IMR-90 (cell line): ENCODE measurements at regions not wholly inside any gene's neighbourhood (a gene's known extent, or its start where the extent isn't known, plus 50 kb on each side); places are given as distances from the start of the nearest gene placed in this dataset.

ENCODE experiments used
- ATAC-seq: fragments of 200-7000 bp; cut with Tn5 transposase; 2 replicates; pipeline ENCODE4 v1.9.1; 2020; ENCODE audit warnings: low read depth, mild to moderate bottlenecking, moderate library complexity
- BruUV-seq: library from RNA; stranded (reverse); fragments of 400-500 nt; replicated peaks from 2 replicates; lab custom pipeline; 2021; lab: Mats Ljungman, UMichigan
- CTCF ChIA-PET: fragments of 300-600 bp; formaldehyde crosslinking; extraction: SDS; loops from one replicate; lab custom pipeline; 2021; ENCODE audit warnings: antibody characterized with exemption; lab: Yijun Ruan, JAX
- POLR2A ChIA-PET: fragments of 300-600 bp; sonication (Branson Sonifier 250); formaldehyde crosslinking; loops from one replicate; lab custom pipeline; 2022; ENCODE audit warnings: antibody characterized with exemption; ENCODE audit not compliant: unreplicated experiment; lab: Charles Lee
- DNase-seq: peaks from one replicate; pipeline ENCODE4 v3.0.0; 2013
- H2AFZ ChIP-seq: replicated peaks from 2 replicates; pipeline ENCODE3; 2013; ENCODE audit warnings: low read length, mild to moderate bottlenecking; ENCODE audit not compliant: poor library complexity
- H2AK5ac ChIP-seq: 2 replicates; pipeline ENCODE4 v1.6.1; 2013; ENCODE audit warnings: low read depth, low read length, inconsistent platforms
- H2AK9ac ChIP-seq: replicated peaks from 2 replicates; pipeline ENCODE3; 2013; ENCODE audit warnings: mild to moderate bottlenecking, low read depth, low read length, moderate library complexity; ENCODE audit not compliant: poor library complexity
- H2BK120ac ChIP-seq: 2 replicates; pipeline ENCODE4 v1.6.1; 2013; ENCODE audit warnings: low read depth, low read length, inconsistent platforms
- H2BK15ac ChIP-seq: 3 replicates; pipeline ENCODE4 v1.6.1; 2013; ENCODE audit warnings: low read depth, low read length, inconsistent platforms
- H2BK20ac ChIP-seq: 2 replicates; pipeline ENCODE4 v1.6.1; 2013; ENCODE audit warnings: low read depth, mild to moderate bottlenecking, inconsistent platforms, low read length, moderate library complexity
- H2BK5ac ChIP-seq: 2 replicates; pipeline ENCODE4 v1.6.1; 2013; ENCODE audit warnings: mild to moderate bottlenecking, low read depth, low read length, inconsistent platforms; ENCODE audit not compliant: poor library complexity, severe bottlenecking
- H3K14ac ChIP-seq: replicated peaks from 2 replicates; pipeline ENCODE4 v1.6.1; 2013; ENCODE audit warnings: low read depth, low read length, inconsistent platforms
- H3K18ac ChIP-seq: 2 replicates; pipeline ENCODE4 v1.6.1; 2013; ENCODE audit warnings: low read depth, low read length, control low read depth
- H3K23ac ChIP-seq: 2 replicates; pipeline ENCODE4 v1.6.1; 2013; ENCODE audit warnings: low read depth, low read length, inconsistent platforms
- H3K27ac ChIP-seq: 2 replicates; pipeline ENCODE4 v1.5.1; 2013; ENCODE audit warnings: mild to moderate bottlenecking, control low read depth, low read length; ENCODE audit not compliant: insufficient read depth
- H3K27me3 ChIP-seq: 2 replicates; pipeline ENCODE4 v1.6.1; 2013; ENCODE audit warnings: low read length; ENCODE audit not compliant: control insufficient read depth, insufficient read depth
- H3K36me3 ChIP-seq: 2 replicates; pipeline ENCODE4 v1.6.1; 2013; ENCODE audit warnings: low read length, mixed read lengths; ENCODE audit not compliant: control insufficient read depth, insufficient read depth
- H3K4ac ChIP-seq: 2 replicates; pipeline ENCODE4 v1.6.1; 2013; ENCODE audit warnings: low read depth, low read length, inconsistent platforms
- H3K4me1 ChIP-seq: 2 replicates; pipeline ENCODE4 v1.6.1; 2013; ENCODE audit warnings: low read length, mixed read lengths; ENCODE audit not compliant: control insufficient read depth, insufficient read depth
- H3K4me2 ChIP-seq: 2 replicates; pipeline ENCODE4 v1.6.1; 2013; ENCODE audit warnings: low read depth, mild to moderate bottlenecking, control low read depth, low read length, moderate library complexity
- H3K4me3 ChIP-seq: 2 replicates; pipeline ENCODE4 v1.5.1; 2013; ENCODE audit warnings: low read depth, mild to moderate bottlenecking, control low read depth, low read length, moderate library complexity; ENCODE audit not compliant: insufficient read depth
- H3K56ac ChIP-seq: 2 replicates; pipeline ENCODE4 v1.6.1; 2013; ENCODE audit warnings: low read length, inconsistent platforms; ENCODE audit not compliant: insufficient read depth; ENCODE audit errors: extremely low read depth
- H3K79me1 ChIP-seq, 2 experiments: 2 replicates each; pipeline ENCODE4 v1.6.1; 2013; ENCODE audit warnings: low read length in 2 of 2, inconsistent platforms in 1 of 2, low read depth in 1 of 2
- H3K9ac ChIP-seq: 2 replicates; pipeline ENCODE4 v1.6.1; 2013; ENCODE audit warnings: low read depth, low read length, control low read depth
- H3K9me1 ChIP-seq: 2 replicates; pipeline ENCODE4 v1.6.1; 2013; ENCODE audit warnings: low read length, inconsistent platforms; ENCODE audit not compliant: insufficient read depth
- H3K9me3 ChIP-seq: 2 replicates; pipeline ENCODE4 v1.6.1; 2013; ENCODE audit warnings: low read length; ENCODE audit not compliant: control insufficient read depth, insufficient read depth
- H4K20me1 ChIP-seq: 2 replicates; pipeline ENCODE4 v1.6.1; 2013; ENCODE audit warnings: low read length, inconsistent platforms; ENCODE audit not compliant: insufficient read depth
- H4K5ac ChIP-seq: 2 replicates; pipeline ENCODE4 v1.6.1; 2013; ENCODE audit warnings: mild to moderate bottlenecking, low read depth, low read length, control low read depth
- H4K8ac ChIP-seq, 2 experiments: 2 replicates each; pipeline ENCODE4 v1.6.1; 2013; ENCODE audit warnings: low read depth in 2 of 2, low read length in 2 of 2, control low read depth in 1 of 2, inconsistent platforms in 1 of 2
- H4K91ac ChIP-seq: 2 replicates; pipeline ENCODE4 v1.6.1; 2013; ENCODE audit warnings: low read depth, low read length, inconsistent platforms; ENCODE audit not compliant: insufficient read depth
- CEBPB ChIP-seq: IDR thresholded peaks from 2 replicates; pipeline ENCODE4 v1.6.1; 2012; ENCODE audit warnings: low read depth, low read length, improper control_type of control experiment
- CHD1 ChIP-seq: IDR thresholded peaks from 2 replicates; pipeline ENCODE4 v1.6.1; 2012; ENCODE audit warnings: low read depth, low read length, improper control_type of control experiment
- RAD21 ChIP-seq: IDR thresholded peaks from 2 replicates; pipeline ENCODE4 v1.6.1; 2012; ENCODE audit warnings: low read length, improper control_type of control experiment
- RCOR1 ChIP-seq: IDR thresholded peaks from 2 replicates; pipeline ENCODE4 v1.6.1; 2012; ENCODE audit warnings: mild to moderate bottlenecking, low read length, improper control_type of control experiment; ENCODE audit not compliant: insufficient replicate concordance
- RFX5 ChIP-seq: IDR thresholded peaks from 2 replicates; pipeline ENCODE4 v1.8.0; 2012; ENCODE audit warnings: low read depth, mild to moderate bottlenecking, low read length, moderate library complexity
- SMC3 ChIP-seq: fragments of 150-350 bp; IDR thresholded peaks from 2 replicates; pipeline ENCODE4 v1.6.1; 2016; ENCODE audit warnings: low read depth, mild to moderate bottlenecking, antibody characterized with exemption, low read length, moderate library complexity
- WGBS, 2 experiments: methylation state at CpG; one replicate each; pipeline versions ENCODE4 v1.1.5 to v1.1.7; 2013; ENCODE audit warnings: missing lambda C conversion rate in 2 of 2; ENCODE audit not compliant: insufficient read length in 1 of 2; ENCODE audit errors: extremely low coverage in 2 of 2; 5-methylcytosine and 5-hydroxymethylcytosine counted together
- dilution Hi-C: fragments of 300-500 bp; cut with HindIII; formaldehyde crosslinking; loops from one replicate; pipeline ENCODE4 v1.14.3; 2018; ENCODE audit warnings: low sequenced_read_pairs; ENCODE audit not compliant: unreplicated experiment
- in situ Hi-C: fragments of 300-500 bp; cut with MboI; formaldehyde crosslinking; loops from 3 replicates; pipeline ENCODE4 v1.14.3; 2019; ENCODE audit warnings: low sequenced_read_pairs, inconsistent platforms, mixed read lengths
- intact Hi-C: fragments of 100-400 bp; cut with micrococcal nuclease; formaldehyde crosslinking; loops from 2 replicates; pipeline ENCODE4 v1.10.0; 2022
- TF ChIP-seq, protein P1 (sequence below): fragments of 150-350 bp; IDR thresholded peaks from 2 replicates; pipeline ENCODE4 v1.6.1; 2017; ENCODE audit warnings: mild to moderate bottlenecking, antibody characterized with exemption, low read length, low read depth

GRCh38 chr12:72766517-72766916, 494.3 kb downstream of the TRHDE start:
- no peaks in the 10 kb centered on the region for H3K79me1 ChIP-seq
- no peak overlapping the region for H4K8ac ChIP-seq
- no peaks in the 10 kb centered on the region for H3K4me1 ChIP-seq
- no peak overlapping the region for H3K27ac ChIP-seq
- ChIA-PET POLR2A (no interaction called here), CTCF (no interaction called here)
- no peak overlapping the region for H3K18ac ChIP-seq
- no peak overlapping the region for H2BK120ac ChIP-seq
- WGBS, 2 experiments = no CpG with 5 or more reads among the region's 2 CpGs
- H2AFZ ChIP-seq = no peak overlapping the region
- H2AK5ac ChIP-seq = no peak overlapping the region
- intact Hi-C loops (no loop called here), dilution Hi-C loops (no loop called here), in situ Hi-C loops (no loop called here)
- H3K4ac ChIP-seq = no peak overlapping the region
- H4K91ac ChIP-seq = no peak overlapping the region
- no peak overlapping the region for H3K9ac ChIP-seq
- H3K56ac ChIP-seq = no peak overlapping the region
- no peak overlapping the region for H4K5ac ChIP-seq
- H3K4me3 ChIP-seq = no peak overlapping the region
- H3K9me3 ChIP-seq = no peaks in the 10 kb centered on the region
- ATAC-seq = no peak
- no peak overlapping the region for H3K14ac ChIP-seq
- no peak overlapping the region for H3K23ac ChIP-seq
- no peaks in the 10 kb centered on the region for H3K36me3 ChIP-seq
- DNase-seq = no peak
- no peaks in the 10 kb centered on the region for H3K9me1 ChIP-seq
- H2BK15ac ChIP-seq = no peak overlapping the region
- H2BK5ac ChIP-seq = no peak overlapping the region
- H2AK9ac ChIP-seq = no peak overlapping the region
- no peak for TF ChIP-seq RCOR1
- TF ChIP-seq CEBPB = no peak
- no peak for TF ChIP-seq RAD21
- no peak for TF ChIP-seq CHD1
- TF ChIP-seq SMC3 = no peak
- no peak for TF ChIP-seq RFX5
- TF ChIP-seq, protein P1, sequence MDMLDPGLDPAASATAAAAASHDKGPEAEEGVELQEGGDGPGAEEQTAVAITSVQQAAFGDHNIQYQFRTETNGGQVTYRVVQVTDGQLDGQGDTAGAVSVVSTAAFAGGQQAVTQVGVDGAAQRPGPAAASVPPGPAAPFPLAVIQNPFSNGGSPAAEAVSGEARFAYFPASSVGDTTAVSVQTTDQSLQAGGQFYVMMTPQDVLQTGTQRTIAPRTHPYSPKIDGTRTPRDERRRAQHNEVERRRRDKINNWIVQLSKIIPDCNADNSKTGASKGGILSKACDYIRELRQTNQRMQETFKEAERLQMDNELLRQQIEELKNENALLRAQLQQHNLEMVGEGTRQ = no peak
- BruUV-seq = no TSS peak
- no peak overlapping the region for H3K4me2 ChIP-seq
- no peaks in the 10 kb centered on the region for H4K20me1 ChIP-seq
- H3K27me3 ChIP-seq = no peaks in the 10 kb centered on the region
- H2BK20ac ChIP-seq = no peak overlapping the region
